IPS-18a (cell line): ENCODE measurements at regions not wholly inside any gene's neighbourhood (a gene's known extent, or its start where the extent isn't known, plus 50 kb on each side); places are given as distances from the start of the nearest gene placed in this dataset.

Experiments used
- H3K27ac ChIP-seq: one replicate; pipeline ENCODE4 v1.5.1; 2013; ENCODE audit warnings: low read length
- H3K27me3 ChIP-seq: one replicate; pipeline ENCODE4 v1.6.1; 2013; ENCODE audit warnings: mild to moderate bottlenecking, low read length; ENCODE audit not compliant: control insufficient read depth, insufficient read depth
- H3K36me3 ChIP-seq: one replicate; pipeline ENCODE4 v1.6.1; 2013; ENCODE audit warnings: low read depth, low read length; ENCODE audit not compliant: control insufficient read depth
- H3K4me1 ChIP-seq: one replicate; pipeline ENCODE4 v1.6.1; 2013; ENCODE audit warnings: low read depth, low read length; ENCODE audit not compliant: control insufficient read depth
- H3K4me3 ChIP-seq: one replicate; pipeline ENCODE4 v1.5.1; 2013; ENCODE audit warnings: low read length
- H3K9ac ChIP-seq: one replicate; pipeline ENCODE4 v1.6.1; 2013; ENCODE audit warnings: mild to moderate bottlenecking, low read length, moderate library complexity
- H3K9me3 ChIP-seq: one replicate; pipeline ENCODE4 v1.6.1; 2013; ENCODE audit warnings: low read depth, low read length; ENCODE audit not compliant: control insufficient read depth

GRCh38 chr4:100674976-100675375 lies 157.2 kb upstream of the EMCN start:
- H3K9ac ChIP-seq, result no peak overlapping the region
- no peak overlapping the region for H3K27ac ChIP-seq
- no peaks in the 10 kb centered on the region for H3K27me3 ChIP-seq
- no peak overlapping the region for H3K4me3 ChIP-seq
- H3K4me1 ChIP-seq, result no peaks in the 10 kb centered on the region
- no peaks in the 10 kb centered on the region for H3K9me3 ChIP-seq
- H3K36me3 ChIP-seq, result no peaks in the 10 kb centered on the region

DNA sequence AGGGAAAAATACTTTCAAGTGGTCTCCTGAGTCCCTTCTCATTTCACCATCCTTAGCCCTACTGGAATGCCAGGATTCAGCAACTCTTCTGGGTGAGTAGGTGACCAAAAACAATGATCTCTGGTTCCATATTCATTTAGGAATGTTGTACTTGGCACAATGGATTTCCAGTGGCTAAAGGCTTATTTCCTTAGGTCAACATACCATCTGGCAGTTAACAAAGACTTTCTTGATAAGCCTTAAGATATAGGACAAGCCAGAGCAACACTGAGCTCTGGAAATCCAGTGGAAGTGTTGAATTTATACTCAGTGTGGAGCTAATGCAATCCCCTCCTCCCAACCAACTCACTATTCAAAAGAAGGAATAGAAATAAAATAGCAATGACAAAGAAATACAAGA lies 139.4 kb upstream of the EMCN start:
- H3K9me3 ChIP-seq, result no peaks in the 10 kb centered on the region
- H3K36me3 ChIP-seq, result no peaks in the 10 kb centered on the region
- H3K27me3 ChIP-seq, result no peaks in the 10 kb centered on the region
- H3K4me3 ChIP-seq, result no peak overlapping the region
- no peaks in the 10 kb centered on the region for H3K4me1 ChIP-seq
- no peak overlapping the region for H3K27ac ChIP-seq
- H3K9ac ChIP-seq, result no peak overlapping the region

DNA sequence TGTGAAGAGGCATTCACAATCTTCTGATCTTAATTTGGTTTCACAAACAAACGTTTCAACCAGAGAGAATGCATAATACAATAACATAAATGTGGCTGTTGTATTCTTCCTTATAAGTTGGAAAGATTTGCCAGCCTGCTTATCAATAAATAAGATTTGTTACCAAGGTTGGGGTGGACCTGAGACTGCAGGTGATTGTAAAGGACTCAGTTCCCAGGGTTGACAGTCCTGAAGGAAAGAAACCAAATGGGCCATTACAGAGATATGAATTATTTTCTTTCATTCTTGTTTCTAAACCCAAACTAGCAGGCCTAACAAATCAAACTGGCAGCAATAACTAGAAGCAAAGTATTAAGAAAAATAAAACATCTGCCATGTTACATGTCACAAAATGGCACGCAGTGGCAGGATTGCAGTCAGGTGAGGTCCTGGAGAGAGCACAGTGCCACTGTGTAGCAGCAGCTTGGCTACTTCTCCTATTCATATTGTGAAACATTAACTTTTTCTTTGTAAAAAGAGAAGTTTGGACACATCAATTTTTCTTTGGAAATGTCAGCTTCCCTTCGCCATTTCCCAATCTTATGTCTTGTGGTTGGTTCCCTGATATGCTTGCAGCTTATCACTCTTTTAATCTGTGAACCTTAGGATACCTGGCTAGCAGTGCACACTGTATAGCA lies 133.8 kb upstream of the EMCN start:
- H3K9ac ChIP-seq, result no peak overlapping the region
- no peaks in the 10 kb centered on the region for H3K4me1 ChIP-seq
- no peaks in the 10 kb centered on the region for H3K27me3 ChIP-seq
- no peak overlapping the region for H3K27ac ChIP-seq
- no peaks in the 10 kb centered on the region for H3K36me3 ChIP-seq
- H3K9me3 ChIP-seq, result no peaks in the 10 kb centered on the region
- no peak overlapping the region for H3K4me3 ChIP-seq

GRCh38 chr4:100649417-100649816 lies 131.6 kb upstream of the EMCN start:
- Histone ChIP-seq H3K27ac (no peak overlapping the region), H3K4me1 (no peaks in the 10 kb centered on the region), H3K9ac (no peak overlapping the region), H3K36me3 (no peaks in the 10 kb centered on the region), H3K4me3 (no peak overlapping the region), H3K9me3 (no peaks in the 10 kb centered on the region), H3K27me3 (no peaks in the 10 kb centered on the region)

- Histone ChIP-seq H3K4me1 (no peaks in the 10 kb centered on the region), H3K27me3 (no peaks in the 10 kb centered on the region), H3K9me3 (no peaks in the 10 kb centered on the region), H3K36me3 (no peaks in the 10 kb centered on the region), H3K9ac (no peak overlapping the region), H3K4me3 (no peak overlapping the region), H3K27ac (no peak overlapping the region)
Observed at GRCh38 chr4:100644150-100644549, 126.3 kb upstream of the EMCN start.

DNA sequence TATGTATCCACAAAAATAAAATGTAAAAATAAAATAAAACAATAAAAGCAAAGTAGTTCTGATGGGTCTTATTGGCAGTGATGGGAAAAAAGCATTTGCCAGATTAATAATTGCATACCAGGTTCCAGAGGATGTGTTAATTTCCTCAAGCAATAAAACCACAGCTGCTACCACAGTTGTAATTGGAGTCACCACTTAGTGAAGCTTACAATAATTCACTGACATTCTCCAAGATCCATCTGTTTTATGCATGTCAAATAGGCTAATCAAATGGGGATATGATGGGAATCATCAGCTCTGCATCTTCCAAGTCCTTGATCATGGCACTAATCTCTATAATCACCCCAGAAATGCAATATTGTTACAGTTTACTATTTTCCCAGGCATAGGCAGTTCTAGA lies 123.5 kb upstream of the EMCN start:
- H3K27ac ChIP-seq, result no peak overlapping the region
- H3K4me3 ChIP-seq, result no peak overlapping the region
- H3K4me1 ChIP-seq, result no peaks in the 10 kb centered on the region
- H3K36me3 ChIP-seq, result no peaks in the 10 kb centered on the region
- no peaks in the 10 kb centered on the region for H3K9me3 ChIP-seq
- no peak overlapping the region for H3K9ac ChIP-seq
- H3K27me3 ChIP-seq, result no peaks in the 10 kb centered on the region

DNA sequence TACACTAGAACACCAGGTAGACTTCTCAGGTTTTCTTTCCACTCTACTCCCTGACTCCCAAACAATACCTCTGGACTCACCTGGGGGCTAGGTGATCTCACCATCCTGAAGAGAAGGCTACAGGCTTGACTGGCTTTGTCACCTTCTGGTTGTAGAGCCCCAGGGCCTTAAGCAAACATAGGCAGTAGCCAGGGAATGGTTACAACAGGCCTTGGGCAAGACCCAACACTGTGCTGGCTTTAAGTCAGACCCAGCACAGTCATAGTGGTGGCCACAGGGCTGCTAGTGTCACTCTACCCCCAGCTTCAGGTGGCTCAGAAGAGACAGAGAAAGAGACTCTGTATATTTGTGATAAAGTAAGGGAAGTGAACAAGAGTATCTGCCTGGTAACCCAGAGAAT lies 118.1 kb upstream of the EMCN start:
- Histone ChIP-seq H3K27me3 (no peaks in the 10 kb centered on the region), H3K9ac (no peak overlapping the region), H3K4me1 (no peaks in the 10 kb centered on the region), H3K36me3 (no peaks in the 10 kb centered on the region), H3K4me3 (no peak overlapping the region), H3K27ac (no peak overlapping the region), H3K9me3 (no peaks in the 10 kb centered on the region)

GRCh38 chr4:100633269-100633668 lies 115.4 kb upstream of the EMCN start:
- Histone ChIP-seq H3K27ac (no peak overlapping the region), H3K9ac (no peak overlapping the region), H3K9me3 (no peaks in the 10 kb centered on the region), H3K27me3 (no peaks in the 10 kb centered on the region), H3K4me3 (no peak overlapping the region), H3K4me1 (no peaks in the 10 kb centered on the region), H3K36me3 (no peaks in the 10 kb centered on the region)

GRCh38 chr4:100632163-100632562 lies 114.3 kb upstream of the EMCN start:
- H3K9me3 ChIP-seq, result no peaks in the 10 kb centered on the region
- no peak overlapping the region for H3K9ac ChIP-seq
- H3K36me3 ChIP-seq, result no peaks in the 10 kb centered on the region
- no peaks in the 10 kb centered on the region for H3K27me3 ChIP-seq
- H3K4me3 ChIP-seq, result no peak overlapping the region
- H3K27ac ChIP-seq, result no peak overlapping the region
- no peaks in the 10 kb centered on the region for H3K4me1 ChIP-seq

DNA sequence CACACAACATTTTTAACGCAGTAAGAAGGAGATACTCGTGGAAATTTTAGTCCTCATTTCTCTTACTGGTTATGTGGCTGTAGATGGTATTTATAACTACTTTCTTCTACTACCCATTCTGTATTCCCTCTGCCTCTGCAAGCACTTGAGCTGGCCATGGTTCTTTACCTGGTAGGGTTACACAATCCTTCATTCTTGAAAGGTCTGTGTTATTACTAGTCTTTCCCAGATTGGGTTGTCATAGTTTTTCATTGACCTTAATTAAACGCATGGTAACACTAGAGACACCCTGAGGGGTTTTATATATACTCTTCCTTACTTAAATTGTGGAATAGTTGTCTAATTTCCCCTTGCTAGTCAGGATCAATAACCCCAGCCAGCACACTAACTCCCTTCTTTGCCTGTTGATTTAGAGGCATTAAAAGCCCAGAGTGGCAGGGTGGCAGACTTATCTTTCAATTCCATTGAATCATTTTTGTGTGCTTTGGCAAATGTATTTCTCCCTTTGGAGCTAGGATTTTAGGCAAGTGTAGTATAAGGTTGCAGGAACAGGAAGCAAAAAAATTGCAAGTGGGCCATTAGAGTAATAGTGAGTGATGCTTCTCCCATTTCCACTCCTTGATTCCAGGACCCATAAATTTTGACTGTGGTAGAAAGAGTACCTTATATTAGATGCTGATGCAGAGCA lies 113.6 kb upstream of the EMCN start:
- Histone ChIP-seq H3K9me3 (no peaks in the 10 kb centered on the region), H3K27me3 (no peaks in the 10 kb centered on the region), H3K4me3 (no peak overlapping the region), H3K36me3 (no peaks in the 10 kb centered on the region), H3K27ac (no peak overlapping the region), H3K9ac (no peak overlapping the region), H3K4me1 (no peaks in the 10 kb centered on the region)

DNA sequence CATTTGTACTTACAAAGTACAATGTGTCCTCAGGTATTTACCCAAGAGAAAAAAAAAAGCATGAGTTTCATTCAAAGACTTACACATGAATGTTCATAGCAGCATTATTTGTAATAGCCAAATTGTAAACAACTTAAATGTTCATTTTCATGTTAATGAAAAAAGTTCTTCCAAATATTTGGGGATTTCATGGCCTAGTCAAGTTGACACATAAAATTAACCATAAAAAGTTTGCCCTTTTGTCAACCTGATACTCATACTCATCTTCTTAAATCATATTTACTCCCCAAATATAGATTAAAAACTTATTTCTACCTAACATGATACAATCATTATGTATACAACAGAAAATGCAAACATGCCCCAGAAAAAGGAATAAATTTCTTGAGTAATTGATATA lies 112.5 kb upstream of the EMCN start:
- no peaks in the 10 kb centered on the region for H3K36me3 ChIP-seq
- H3K9ac ChIP-seq, result no peak overlapping the region
- no peaks in the 10 kb centered on the region for H3K9me3 ChIP-seq
- H3K4me3 ChIP-seq, result no peak overlapping the region
- no peak overlapping the region for H3K27ac ChIP-seq
- H3K27me3 ChIP-seq, result no peaks in the 10 kb centered on the region
- no peaks in the 10 kb centered on the region for H3K4me1 ChIP-seq

DNA sequence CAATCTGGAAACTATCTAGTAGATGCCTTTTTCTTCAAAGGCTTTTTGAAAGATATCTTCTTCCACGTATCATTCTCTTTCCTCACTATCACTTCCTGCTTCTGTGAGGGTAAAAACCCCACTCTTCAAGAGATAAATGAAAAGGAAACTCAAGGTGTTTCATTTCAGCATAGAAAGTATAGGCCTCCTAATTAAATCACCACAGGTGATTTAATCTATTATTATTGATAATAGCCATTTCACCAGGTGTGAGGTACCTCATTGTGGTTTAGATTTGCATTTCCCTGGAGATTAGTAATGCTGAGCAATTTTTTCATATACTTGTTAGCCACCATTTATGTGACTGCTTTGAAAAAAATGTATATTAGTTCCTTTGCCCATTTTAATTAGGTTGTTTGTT lies 92.0 kb upstream of the EMCN start:
- no peaks in the 10 kb centered on the region for H3K36me3 ChIP-seq
- H3K4me3 ChIP-seq, result no peak overlapping the region
- no peaks in the 10 kb centered on the region for H3K27me3 ChIP-seq
- H3K27ac ChIP-seq, result no peak overlapping the region
- H3K4me1 ChIP-seq, result peaks cover 10% of the 10 kb centered on the region
- H3K9ac ChIP-seq, result no peak overlapping the region
- H3K9me3 ChIP-seq, result no peaks in the 10 kb centered on the region
